Adrenal gland (tissue), 9 donors: ENCODE measurements at regions not wholly inside any gene's neighbourhood (a gene's known extent, or its start where the extent isn't known, plus 50 kb on each side); places are given as distances from the start of the nearest gene placed in this dataset.

Experiments
- DNase-seq, 7 donors: peaks; one replicate each; pipeline ENCODE4 v3.0.0-alpha.2; 2019 to 2020
- H3K27ac ChIP-seq, 5 donors: fragments of 200-600 bp; sonication (generic) in 4 of 5; 1 replicate in 3 of 5; 2 replicates in 2 of 5; pipeline versions ENCODE4 v1.5.1 to v1.8.0; 2016 to 2020; ENCODE audit warnings: mild to moderate bottlenecking in 1 of 5
- H3K27me3 ChIP-seq: fragments of 200-600 bp; 2 replicates; pipeline ENCODE4 v1.8.0; 2021
- H3K36me3 ChIP-seq, 2 donors: fragments of 200-600 bp; replicated peaks in 1 of 2; 1 replicate in 1 of 2; 2 replicates in 1 of 2; pipeline versions ENCODE4 v1.5.1 to v1.8.0; 2018 to 2022
- H3K4me1 ChIP-seq, 2 donors: fragments of 200-600 bp; replicated peaks in 1 of 2; 1 replicate in 1 of 2; 2 replicates in 1 of 2; pipeline versions ENCODE4 v1.5.1 to v1.8.0; 2018 to 2021
- H3K4me3 ChIP-seq, 4 donors: fragments of 200-600 bp; sonication (generic) in 3 of 4; one replicate each; pipeline ENCODE4 v1.5.1; 2016 to 2018
- H3K9me3 ChIP-seq, 3 donors: fragments of 200-600 bp; sonication (generic) in 1 of 3; replicated peaks in 1 of 3; 1 replicate in 2 of 3; 2 replicates in 1 of 3; pipeline versions ENCODE4 v1.5.1 to v1.8.0; 2016 to 2021
- POLR2A ChIP-seq, 2 donors: fragments of 450-650 bp; IDR thresholded peaks; one replicate each; pipeline ENCODE4 v1.6.1; 2017; ENCODE audit warnings: antibody characterized with exemption in 2 of 2, mild to moderate bottlenecking in 2 of 2, moderate library complexity in 1 of 2
- WGBS, 4 donors: extraction: QIAGEN DNeasy Blood & Tissue Kit in 2 of 4; methylation state at CpG; one replicate each; pipeline versions ENCODE4 v1.1.5 to v1.1.7; 2013 to 2017; 5-methylcytosine and 5-hydroxymethylcytosine counted together
- intact Hi-C, 2 donors: fragments of 100-400 bp; cut with DNase I; formaldehyde crosslinking; loops; one replicate each; pipeline versions ENCODE4 v1.14.1 to v1.15.0; 2022 to 2023
- TF ChIP-seq, protein P1 (sequence below), 6 experiments: fragments of 450-650 bp in 4 of 6; fragments of 200-600 bp in 2 of 6; sonication (generic) in 1 of 6; IDR thresholded peaks; 1 replicate in 5 of 6; 2 replicates in 1 of 6; pipeline versions ENCODE4 v1.5.1 to v1.8.0; 2016 to 2021; ENCODE audit warnings: antibody characterized with exemption in 6 of 6, mild to moderate bottlenecking in 2 of 6, moderate library complexity in 1 of 6
- donor health status: healthy with polysubstance abuse.
- donor health status: Bipolar disorder and iron deficiency.
- donor health status: DM: yes; HTN: yes; CAD: no.
- donor health status: DM: no; HTN: no; CAD: no.
- donor health status: DM: no; HTN: no; CAD: no.

DNA sequence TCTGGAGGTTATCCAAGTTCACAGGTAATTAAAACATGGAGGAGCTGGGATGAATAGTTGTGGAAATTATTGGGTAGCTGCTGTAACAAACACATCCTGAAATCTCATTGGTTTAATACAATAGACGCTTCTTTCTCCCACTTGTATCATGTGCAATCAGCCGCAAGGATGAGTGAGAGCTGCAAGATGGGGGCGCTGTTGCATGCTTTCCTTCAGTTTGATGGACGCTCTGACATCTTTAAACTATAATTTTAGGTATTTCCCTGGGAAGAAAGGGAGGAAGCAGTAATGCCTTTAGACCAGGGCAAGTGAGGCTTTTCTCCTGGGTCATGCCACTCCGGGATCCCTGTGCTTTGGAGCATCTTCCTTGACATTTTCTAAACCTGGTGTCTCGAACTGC is 178.7 kb downstream of the PAWR start:
- Histone ChIP-seq H3K4me1 (no peaks in the 10 kb centered on the region), H3K27ac (no peak overlapping the region), H3K27me3 (no peaks in the 10 kb centered on the region), H3K4me3 (no peak overlapping the region), H3K36me3 (no peaks in the 10 kb centered on the region), H3K9me3 (no peaks in the 10 kb centered on the region)
- intact Hi-C loops = no loop called here
- WGBS, 4 donors = 79 to 86% (median 82%) methylated on average over 6 of the region's 6 CpGs
- DNase-seq = no peak
- TF ChIP-seq POLR2A (IDR thresholded peaks at IDR 0.05) = no peak

DNA sequence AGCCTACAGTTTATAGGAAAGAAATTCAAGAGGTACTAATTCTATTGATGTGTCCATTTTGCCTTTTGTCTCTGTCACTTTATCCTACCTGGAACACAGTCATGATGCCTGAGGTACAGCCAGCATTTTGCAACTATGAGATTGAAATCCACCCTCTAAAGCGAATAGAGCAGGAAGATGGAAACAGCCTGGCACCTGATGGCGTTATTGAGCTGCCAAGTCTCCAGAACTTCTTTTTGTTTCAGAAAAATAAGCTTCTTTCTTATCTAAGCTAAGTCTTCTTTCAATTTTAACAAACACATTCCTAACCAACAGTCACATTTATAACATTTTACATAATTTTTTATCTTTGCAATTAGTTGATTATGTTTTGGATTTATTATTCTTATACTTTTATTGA is 182.1 kb downstream of the PAWR start:
- DNase-seq = no peak
- no peaks in the 10 kb centered on the region for H3K36me3 ChIP-seq
- WGBS, 4 donors = 80 to 87% (median 86%) methylated on average over 2 of the region's 2 CpGs
- intact Hi-C loops = no loop called here
- no peak for TF ChIP-seq POLR2A (IDR thresholded peaks at IDR 0.05)
- TF ChIP-seq, protein P1, sequence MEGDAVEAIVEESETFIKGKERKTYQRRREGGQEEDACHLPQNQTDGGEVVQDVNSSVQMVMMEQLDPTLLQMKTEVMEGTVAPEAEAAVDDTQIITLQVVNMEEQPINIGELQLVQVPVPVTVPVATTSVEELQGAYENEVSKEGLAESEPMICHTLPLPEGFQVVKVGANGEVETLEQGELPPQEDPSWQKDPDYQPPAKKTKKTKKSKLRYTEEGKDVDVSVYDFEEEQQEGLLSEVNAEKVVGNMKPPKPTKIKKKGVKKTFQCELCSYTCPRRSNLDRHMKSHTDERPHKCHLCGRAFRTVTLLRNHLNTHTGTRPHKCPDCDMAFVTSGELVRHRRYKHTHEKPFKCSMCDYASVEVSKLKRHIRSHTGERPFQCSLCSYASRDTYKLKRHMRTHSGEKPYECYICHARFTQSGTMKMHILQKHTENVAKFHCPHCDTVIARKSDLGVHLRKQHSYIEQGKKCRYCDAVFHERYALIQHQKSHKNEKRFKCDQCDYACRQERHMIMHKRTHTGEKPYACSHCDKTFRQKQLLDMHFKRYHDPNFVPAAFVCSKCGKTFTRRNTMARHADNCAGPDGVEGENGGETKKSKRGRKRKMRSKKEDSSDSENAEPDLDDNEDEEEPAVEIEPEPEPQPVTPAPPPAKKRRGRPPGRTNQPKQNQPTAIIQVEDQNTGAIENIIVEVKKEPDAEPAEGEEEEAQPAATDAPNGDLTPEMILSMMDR (IDR thresholded peaks at IDR 0.05) = no peak
- no peaks in the 10 kb centered on the region for H3K27me3 ChIP-seq
- H3K9me3 ChIP-seq = no peaks in the 10 kb centered on the region
- H3K27ac ChIP-seq = no peak overlapping the region
- H3K4me1 ChIP-seq = no peaks in the 10 kb centered on the region
- no peak overlapping the region for H3K4me3 ChIP-seq
